Stimulated activated CD8-positive, alpha-beta memory T cell treated with anti-CD3 and anti-CD28 coated beads, Interleukin-12 subunit alpha, Interleukin-12 subunit beta, amount 100 ng/mL, for 24 hours (primary cell): ENCODE measurements at regions not wholly inside any gene's neighbourhood (a gene's known extent, or its start where the extent isn't known, plus 50 kb on each side); places are given as distances from the start of the nearest gene placed in this dataset.

ENCODE experiments used
- DNase-seq: peaks from one replicate; pipeline ENCODE4 v3.0.0-alpha.2; 2020; ENCODE audit errors: extremely low read depth

DNA sequence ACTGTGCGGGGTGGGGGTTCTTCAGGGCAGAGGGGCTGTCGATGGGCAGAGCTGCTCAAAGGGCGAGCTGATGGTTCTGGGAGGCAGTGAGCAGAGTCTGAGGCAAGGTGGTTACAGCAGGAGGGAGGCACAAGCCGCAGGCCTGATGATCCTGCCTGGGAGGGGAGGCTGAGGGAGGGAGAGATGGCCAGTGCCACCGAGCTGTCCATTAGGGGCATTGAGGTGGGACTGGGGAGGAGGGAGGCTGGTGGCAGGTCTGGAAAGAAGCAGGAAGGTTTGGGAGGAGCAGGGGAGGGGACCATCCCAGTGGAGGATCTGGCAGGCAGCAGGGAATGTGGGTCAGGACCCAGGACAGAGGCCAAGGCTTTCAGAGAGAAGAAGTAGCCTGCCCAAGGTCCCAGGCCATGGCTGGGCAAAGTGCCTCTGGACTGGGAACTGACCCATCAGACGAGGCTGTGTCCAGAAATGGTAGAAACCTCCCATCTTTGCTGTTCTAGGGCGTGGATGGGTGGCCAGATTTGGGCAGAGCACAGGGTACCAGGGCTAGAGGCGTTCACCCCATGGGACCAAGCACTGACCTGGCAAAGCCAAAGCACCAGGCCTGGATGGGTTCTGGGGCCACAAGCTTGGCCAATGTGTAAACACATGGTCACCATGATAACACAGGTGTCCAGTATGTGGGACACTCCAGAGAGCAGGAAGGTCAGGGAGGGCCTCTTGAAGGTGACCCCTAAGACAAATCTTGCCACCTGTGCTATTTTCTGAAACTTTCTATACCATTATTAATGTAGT is 55.5 kb downstream of the INHBB start:
- DNase-seq: no peak

DNA sequence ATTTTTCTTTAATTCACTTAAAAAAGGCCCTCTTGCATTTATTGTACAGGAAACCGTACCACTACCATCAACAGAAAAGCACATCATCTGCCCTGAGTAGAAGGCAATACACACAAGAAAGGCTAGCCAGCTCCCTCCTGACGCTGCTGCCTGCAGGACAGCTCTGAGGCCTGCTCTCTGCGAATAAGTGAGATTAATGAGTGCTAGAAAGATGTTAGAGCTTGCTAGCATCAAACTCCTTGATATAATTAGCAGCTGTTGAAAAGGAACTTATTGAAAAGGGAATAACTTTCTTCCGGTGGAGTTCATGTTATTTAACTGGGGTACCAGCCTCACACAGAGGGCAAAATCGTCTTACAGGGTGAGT is 56.1 kb downstream of the INHBB start:
- no peak for DNase-seq

DNA sequence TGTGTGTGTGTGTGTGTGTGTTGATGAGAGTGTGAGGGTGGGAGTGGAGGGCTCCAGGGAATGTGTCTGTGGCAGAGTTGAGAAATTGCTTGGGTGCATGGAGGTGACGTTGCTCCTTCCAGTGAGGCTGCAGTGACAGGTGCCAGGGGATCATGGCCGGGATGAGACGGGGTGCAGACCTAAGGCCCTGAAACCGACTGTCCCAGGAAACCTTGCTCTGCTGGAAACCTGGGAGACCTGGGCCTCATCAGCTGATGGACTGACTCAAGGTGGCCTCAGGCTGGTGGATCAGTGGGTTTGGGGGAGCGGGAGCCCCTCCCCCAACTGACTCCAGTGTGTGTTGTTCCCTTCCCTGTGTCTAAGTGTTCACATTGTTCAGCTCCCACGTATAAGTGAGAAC is 56.6 kb downstream of the INHBB start:
- no peak for DNase-seq

DNA sequence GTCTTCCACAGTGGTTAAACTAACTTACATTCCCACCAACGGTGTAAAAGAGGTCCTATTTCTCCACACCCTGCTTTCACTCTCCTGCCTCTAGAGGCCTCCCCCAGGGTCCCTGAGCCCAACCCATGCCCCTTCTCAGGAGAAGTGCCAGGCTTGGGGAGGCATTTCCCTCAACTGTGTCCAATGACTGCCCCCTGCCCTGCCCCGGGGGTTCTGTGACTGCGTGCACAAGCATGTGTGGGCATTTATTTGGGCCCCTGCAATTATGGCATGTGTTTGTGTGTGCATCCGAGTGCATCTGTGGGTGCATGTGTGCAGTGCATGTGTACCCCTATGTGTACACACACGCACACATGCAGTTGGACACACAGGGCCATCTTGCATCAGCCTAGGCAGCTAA is 57.3 kb downstream of the INHBB start:
- DNase-seq: no peak

DNA sequence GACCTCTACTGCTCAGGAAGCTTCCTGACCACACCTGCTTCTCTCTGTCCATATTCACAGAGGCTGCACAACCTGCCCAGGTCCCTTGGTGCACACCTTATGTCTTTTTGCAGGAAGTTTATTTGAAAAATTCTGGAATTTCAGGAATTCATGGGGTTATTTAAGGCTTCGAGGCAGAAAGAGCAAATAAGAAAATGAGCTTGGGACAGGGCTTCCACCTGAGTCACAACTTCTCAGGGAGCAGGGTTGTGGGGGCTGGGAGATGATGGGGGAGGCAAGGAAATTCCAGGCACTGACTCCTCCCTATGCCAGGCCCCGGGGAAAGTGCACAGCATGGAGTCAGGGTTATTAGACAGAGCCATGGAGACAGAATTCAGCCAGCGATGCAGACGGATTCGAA is 57.7 kb downstream of the INHBB start:
- no peak for DNase-seq

DNA sequence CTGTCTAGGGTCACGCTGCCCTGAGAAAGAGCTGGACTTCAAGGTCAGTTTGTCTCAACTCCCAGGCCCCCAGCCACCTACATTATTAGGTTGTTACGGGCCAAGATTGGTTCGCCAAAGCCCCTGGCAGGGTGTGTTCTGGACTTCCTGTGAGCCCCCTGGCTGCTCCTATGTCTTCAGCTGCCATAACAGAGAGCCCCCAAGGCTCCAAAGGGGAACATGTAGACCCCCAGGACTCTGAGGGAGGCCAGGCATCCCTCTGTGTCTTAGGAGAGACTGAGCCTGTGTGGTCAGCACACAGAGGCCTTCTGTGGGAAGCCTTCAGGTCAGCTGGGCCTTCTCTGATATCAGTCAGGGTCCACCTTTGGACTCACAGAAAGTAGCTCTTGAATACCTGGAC is 58.3 kb downstream of the INHBB start:
- DNase-seq: no peak

DNA sequence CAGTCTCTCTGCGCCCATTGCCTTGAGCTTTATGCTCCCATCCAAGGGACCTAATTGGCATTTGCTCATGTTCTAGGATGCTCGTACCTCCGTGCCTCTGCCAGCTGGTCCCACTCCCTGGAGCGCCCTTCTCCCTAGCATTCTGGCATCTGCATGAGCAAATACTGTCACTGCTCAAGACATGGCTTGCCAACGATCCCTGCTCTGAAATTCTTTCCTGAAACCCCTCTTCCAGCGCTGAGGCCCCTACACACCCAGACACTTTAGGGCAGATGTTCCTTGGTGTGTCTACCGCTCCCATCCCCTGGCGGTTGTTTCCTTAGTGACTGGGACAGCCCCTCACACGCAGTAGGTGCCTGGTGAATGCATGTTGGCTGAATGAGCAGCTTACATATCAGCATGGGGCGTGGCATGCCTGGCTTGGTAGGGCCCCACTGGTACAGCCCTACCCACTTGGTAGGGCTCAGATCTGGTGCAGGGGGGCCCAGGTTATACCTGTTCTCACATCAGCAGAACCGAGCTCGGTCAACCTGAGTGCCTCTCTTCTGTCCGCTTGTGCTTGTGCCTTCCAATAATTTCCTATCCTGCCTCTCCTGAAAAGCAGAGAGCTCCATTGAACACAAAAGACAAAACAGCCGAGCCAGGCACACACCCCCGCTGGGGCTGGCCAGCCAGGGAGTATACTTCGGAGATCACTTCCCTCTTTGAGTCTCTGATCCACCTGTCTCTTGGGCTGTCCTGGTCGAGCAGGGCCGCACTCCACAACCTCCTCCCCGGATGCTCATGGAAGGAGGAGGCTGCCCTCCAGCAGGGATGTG is 59.2 kb downstream of the INHBB start:
- no peak for DNase-seq

DNA sequence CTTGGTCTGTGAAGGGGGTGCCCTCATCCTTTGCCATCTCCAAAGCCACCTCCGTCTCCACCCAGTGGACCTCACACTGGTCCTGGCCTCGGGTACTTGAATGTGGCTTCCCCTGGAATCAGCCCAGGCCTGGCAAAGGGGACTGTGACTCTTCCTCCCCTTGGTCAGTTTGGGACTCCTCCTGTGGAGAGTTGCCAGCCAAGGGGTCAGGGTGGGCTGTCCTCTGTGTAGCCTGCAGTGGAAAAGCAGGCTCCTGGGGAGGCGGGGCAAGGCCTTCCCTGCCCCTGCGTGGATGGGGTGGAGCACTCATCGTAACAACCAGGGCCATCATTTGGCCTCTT is 59.8 kb downstream of the INHBB start:
- DNase-seq: no peak

DNA sequence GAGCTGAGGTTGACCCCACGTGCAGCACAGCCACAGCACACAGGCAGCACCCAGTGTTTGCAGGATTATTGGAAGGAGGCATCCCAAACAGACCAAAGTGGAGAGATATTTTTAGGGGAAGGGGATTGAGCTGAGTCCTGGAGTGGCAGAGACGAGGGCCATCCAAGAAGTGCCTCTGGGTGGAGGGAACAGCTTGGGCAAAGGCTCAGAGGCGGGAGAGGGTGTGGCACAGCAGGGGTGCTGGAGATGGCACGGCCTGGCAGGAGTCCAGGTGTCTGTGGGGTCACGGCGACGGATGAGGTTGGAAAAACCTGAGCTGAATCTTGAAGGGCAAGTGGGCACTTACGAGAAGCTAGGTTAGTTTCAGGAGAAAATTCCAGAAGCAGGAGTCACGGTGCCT is 60.6 kb downstream of the INHBB start:
- DNase-seq: no peak

DNA sequence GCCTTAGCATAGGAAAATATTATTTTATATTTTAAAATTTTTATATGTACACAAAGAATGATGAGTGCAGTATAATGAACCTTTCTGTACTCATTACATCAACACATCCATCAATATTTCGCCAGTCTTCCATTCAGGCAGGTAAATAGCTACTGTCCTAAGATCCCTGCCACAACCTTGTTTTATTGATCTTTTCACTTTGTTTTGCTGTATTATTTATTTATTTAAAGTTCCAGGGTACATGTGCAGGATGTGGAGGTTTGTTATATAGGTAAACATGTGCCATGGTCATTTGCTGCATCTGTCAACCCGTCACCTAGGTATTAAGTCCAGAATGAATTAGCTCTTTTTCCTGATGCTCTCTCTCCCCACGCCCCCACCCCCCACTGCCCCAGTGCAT is 64.6 kb downstream of the INHBB start:
- DNase-seq: no peak

DNA sequence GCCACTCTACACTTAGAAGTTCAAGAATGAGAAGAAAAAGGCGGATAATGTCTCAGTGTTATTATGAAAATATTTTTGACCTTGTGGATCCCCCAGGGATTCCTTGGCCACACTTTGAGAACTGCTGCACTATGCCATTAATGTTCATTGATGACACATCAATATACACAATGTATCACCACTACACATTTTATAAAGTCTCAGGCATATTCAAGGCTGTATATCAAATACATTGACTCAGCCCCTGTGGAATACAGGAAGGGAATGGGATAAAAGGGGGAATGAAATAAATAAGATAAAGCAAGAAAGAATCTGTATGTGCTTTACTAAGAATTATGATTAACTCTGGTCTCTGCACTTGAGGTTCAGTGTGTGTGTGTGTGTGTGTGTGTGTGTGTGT is 69.1 kb downstream of the INHBB start:
- DNase-seq: no peak

DNA sequence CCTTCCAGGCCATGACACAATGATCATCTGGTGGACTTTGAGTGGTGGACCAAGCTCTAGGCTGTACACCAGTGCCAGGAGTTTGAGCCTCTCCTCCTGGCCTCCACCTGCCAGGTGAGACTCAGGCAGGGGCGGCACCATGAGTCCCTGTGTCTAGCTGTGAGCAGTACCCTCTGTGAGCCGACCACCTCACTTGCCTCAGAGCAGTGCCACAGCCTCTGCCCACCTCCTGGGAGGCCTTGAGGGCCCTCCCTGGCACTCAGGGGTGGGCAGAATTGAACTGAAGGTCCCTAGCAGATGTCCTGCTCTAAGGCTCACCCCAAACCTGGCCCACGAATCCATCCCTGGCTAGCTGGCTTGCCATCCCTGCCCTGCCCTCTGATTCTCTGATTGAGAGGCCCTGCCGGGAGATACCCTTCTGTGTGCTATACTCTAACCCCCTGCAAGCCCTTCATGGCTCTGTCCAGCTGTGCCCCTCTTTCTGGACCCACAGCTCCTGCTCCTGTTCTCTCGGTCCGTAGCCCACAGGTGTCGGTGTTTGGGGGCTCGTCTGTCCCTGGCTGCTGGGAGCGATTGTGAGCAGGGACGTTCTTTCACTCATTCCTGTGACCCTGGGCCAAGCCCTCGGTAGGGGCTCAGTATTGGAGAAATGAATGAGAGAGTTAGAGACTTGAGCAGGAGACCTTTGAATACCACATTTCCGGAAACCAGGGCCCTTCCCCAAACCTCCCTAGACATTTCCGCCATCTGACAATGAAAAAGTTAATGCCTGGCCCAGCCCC is 70.0 kb downstream of the INHBB start:
- no peak for DNase-seq

DNA sequence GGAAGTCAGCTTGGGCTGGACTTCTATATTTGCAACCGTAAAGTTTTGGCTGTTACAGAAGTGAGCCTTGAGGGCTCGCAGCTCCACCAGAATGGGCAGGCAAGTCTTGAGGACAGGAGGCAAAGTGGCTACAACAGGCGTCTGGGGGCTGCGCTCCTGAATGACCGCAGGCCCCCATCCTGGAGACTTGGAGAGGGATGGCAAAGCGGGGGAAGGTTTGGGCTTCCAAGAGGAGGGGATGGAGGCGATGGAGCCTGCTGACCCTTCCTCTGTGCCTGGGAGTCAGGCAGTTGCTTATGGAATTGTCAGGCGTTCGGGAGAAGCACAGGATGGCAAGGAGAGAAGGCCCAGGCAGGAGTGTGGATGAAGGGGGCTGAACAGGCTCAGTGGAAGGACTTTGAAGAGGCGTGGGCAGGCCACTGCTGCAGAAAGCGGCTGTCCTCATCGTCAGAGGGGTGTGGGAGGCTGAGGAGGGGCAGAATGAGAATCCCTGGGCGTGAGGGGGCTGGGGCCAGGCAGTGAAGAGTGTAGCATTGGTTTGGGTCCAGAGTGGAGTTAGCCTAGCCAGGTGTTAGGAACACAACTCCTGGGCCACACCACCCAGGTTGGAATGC is 72.3 kb downstream of the INHBB start:
- DNase-seq: no peak

DNA sequence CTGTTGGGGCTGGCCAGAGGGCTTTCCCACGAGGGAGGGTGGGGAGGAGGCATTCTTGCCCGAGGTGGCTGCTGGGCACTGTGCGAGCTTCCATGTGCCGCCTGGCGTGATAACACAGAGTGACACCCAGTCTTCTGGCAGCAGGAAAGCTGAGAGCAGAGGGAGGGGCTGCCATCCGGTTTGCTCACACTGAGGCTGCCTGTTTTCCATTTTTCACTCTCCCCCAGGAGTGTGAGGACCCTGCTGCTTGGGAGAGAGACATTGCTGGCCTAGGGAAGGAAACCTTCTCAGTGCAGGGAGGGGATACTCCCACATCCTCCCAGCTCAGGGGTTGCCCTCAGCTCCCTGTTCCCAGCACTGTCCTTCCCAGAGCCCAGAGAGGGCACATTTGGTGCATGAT is 73.1 kb downstream of the INHBB start:
- no peak for DNase-seq

DNA sequence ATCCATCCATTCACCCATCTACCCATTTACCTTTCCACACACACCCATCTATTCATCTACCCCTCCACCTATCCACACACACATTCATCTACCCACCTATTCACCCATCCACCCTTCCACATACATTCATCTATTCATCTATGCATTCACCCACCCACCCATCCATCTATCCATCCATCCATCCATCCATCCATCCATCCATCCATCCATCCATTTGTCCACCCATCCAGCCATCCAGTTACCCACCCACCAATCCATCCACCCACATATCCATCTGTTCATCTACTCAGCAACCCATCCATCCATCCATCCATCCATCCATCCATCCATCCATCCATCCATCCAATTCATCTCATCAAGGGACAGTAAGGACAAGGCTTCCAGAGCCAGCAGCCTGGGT is 74.0 kb downstream of the INHBB start:
- DNase-seq: no peak

DNA sequence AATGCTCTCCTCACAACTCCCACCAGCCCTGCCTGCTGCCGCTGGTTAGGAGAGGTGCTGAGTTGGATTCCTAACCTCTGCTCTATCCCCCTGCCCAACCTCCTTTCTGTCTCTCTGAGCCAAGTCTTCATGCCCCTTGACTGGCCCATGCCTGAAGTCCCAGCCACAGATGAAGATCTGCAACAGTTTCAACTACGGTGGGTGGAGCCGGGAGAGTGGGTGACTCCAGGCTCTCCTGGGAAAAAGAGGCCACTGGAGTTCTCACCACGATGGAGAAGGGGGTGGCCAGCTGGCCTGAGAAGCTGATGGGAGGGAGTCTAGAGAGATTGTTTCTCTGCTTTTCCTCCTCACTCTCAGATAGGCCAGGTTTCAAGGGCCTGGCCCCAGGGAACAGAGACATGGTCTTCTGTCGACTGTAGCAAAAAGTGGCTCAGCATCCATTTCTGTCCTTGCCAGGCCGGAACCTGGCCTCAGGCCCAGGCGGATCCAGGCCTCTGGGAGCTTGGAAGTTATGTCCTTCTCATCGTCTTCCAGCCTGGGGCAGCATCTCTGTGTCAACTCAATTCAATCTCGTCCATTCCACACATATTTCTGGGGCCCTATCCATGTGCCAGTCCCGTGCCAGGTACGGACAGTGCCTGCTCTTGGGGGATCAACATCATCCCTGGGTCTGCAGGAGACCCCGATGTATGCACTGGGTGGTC is 75.3 kb downstream of the INHBB start:
- no peak for DNase-seq

DNA sequence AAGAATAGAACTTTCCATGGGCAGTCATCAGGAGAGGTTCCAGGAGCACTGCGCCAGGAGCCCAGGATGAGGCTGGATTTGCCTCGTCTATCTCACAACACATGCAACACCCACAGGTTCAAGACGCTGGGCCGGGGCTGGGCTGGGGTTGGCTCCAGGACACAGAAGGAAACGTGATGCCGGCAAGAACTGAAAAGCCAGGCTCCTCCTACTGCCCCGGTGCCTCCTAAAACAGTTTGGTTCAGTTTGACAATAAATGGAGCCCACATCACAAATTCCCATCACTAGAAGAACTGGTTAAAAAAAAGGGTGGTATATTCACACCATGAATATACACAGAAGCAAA is 75.9 kb downstream of the INHBB start:
- no peak for DNase-seq

DNA sequence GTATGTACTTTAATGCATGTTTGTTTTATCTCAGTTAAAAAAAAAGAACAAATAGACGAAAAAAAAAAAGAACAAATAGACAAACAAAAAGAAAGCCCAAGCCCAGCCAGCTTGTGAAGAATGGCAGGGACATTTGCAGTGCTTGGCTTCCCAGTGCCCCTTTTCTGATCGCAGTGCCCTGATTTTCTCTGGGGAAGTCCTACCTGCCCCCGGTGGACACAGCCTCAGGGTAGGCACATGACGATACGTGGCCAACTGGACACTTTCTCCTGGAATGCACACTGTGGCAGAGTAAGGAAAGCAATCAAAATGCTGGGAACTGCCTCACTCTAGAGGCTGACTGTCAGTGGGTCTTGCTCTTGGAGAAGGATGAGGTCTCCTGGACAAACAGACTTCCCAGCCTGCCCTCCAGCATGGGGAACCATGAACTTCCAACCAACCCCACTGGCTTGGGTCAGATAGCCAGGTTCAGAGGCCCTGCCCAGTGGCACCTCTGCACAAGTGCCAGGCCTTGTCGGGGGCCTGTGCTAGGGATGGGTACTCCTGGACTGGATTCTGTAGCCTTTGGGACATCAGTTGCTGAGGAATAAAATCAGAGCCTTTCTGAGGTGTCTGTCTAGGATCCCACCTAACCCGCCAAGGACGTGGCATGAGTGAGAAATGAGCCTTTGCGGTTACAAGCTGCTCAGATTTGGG is 76.7 kb downstream of the INHBB start:
- no peak for DNase-seq

DNA sequence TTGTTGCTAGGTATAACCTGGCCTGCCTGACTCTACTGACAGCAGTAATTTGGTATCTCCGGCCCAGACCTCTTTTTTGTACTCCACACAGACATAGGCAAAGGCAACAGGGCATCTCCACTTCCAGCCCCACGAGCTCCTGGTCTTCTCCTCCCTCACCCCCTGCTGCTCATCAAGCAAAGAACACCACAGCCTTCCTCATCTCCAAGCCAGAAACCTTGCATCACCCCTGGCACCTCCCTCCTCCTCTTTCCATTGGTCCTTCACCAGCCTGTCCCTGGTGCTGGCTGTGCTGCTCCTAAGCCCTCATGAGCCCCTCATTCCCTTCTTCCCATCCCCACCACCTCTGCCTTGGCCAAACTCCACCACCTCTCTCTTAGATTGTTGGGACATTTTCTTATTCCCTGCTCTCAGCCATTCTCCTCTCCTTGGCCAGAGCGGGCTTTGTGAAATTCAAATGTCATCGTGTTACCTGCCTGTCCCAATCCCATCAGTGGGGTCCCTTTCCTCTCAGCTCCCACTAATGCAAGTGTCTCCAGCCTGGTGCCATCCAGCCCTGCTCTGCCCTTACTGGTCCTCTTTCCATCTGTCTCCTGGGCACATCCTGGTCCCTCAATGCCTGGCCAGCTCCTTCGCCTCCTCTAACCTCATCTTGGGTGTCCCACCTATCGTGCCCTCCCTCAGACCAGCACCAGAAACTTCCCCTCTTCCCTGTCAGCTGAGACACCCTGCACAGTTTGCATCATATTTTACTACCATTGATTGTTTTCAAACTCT is 77.4 kb downstream of the INHBB start:
- no peak for DNase-seq

DNA sequence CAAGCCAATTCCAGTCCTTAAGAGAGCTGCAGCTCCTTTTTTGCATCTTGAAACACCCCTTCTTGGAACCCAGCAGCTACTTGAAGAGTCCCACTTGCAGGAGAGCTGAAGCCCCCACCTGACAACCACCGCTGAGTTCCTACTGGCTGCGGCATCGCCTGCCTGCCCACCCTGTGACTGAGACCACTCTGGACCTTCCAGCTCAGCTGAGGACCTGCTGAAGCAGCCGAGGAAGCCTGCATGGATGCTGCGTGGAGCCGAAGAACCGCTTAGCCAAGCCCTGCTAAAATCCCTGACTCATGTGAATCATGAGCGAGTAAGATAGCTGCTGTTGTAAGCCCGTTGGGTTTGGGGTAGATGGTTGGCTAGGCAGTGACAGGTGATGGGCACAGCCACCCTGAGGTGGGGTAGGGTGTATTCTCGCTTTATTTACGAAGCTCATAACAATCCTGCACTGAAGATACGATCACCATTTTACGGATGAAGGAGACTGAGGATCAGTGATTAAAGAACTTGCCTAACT is 78.4 kb downstream of the INHBB start:
- DNase-seq: no peak
